ENCODE measurements at regions not wholly inside any gene's neighbourhood (a gene's known extent, or its start where the extent isn't known, plus 50 kb on each side); places are given as distances from the start of the nearest gene placed in this dataset.

- TF ChIP-seq, protein P1, sequence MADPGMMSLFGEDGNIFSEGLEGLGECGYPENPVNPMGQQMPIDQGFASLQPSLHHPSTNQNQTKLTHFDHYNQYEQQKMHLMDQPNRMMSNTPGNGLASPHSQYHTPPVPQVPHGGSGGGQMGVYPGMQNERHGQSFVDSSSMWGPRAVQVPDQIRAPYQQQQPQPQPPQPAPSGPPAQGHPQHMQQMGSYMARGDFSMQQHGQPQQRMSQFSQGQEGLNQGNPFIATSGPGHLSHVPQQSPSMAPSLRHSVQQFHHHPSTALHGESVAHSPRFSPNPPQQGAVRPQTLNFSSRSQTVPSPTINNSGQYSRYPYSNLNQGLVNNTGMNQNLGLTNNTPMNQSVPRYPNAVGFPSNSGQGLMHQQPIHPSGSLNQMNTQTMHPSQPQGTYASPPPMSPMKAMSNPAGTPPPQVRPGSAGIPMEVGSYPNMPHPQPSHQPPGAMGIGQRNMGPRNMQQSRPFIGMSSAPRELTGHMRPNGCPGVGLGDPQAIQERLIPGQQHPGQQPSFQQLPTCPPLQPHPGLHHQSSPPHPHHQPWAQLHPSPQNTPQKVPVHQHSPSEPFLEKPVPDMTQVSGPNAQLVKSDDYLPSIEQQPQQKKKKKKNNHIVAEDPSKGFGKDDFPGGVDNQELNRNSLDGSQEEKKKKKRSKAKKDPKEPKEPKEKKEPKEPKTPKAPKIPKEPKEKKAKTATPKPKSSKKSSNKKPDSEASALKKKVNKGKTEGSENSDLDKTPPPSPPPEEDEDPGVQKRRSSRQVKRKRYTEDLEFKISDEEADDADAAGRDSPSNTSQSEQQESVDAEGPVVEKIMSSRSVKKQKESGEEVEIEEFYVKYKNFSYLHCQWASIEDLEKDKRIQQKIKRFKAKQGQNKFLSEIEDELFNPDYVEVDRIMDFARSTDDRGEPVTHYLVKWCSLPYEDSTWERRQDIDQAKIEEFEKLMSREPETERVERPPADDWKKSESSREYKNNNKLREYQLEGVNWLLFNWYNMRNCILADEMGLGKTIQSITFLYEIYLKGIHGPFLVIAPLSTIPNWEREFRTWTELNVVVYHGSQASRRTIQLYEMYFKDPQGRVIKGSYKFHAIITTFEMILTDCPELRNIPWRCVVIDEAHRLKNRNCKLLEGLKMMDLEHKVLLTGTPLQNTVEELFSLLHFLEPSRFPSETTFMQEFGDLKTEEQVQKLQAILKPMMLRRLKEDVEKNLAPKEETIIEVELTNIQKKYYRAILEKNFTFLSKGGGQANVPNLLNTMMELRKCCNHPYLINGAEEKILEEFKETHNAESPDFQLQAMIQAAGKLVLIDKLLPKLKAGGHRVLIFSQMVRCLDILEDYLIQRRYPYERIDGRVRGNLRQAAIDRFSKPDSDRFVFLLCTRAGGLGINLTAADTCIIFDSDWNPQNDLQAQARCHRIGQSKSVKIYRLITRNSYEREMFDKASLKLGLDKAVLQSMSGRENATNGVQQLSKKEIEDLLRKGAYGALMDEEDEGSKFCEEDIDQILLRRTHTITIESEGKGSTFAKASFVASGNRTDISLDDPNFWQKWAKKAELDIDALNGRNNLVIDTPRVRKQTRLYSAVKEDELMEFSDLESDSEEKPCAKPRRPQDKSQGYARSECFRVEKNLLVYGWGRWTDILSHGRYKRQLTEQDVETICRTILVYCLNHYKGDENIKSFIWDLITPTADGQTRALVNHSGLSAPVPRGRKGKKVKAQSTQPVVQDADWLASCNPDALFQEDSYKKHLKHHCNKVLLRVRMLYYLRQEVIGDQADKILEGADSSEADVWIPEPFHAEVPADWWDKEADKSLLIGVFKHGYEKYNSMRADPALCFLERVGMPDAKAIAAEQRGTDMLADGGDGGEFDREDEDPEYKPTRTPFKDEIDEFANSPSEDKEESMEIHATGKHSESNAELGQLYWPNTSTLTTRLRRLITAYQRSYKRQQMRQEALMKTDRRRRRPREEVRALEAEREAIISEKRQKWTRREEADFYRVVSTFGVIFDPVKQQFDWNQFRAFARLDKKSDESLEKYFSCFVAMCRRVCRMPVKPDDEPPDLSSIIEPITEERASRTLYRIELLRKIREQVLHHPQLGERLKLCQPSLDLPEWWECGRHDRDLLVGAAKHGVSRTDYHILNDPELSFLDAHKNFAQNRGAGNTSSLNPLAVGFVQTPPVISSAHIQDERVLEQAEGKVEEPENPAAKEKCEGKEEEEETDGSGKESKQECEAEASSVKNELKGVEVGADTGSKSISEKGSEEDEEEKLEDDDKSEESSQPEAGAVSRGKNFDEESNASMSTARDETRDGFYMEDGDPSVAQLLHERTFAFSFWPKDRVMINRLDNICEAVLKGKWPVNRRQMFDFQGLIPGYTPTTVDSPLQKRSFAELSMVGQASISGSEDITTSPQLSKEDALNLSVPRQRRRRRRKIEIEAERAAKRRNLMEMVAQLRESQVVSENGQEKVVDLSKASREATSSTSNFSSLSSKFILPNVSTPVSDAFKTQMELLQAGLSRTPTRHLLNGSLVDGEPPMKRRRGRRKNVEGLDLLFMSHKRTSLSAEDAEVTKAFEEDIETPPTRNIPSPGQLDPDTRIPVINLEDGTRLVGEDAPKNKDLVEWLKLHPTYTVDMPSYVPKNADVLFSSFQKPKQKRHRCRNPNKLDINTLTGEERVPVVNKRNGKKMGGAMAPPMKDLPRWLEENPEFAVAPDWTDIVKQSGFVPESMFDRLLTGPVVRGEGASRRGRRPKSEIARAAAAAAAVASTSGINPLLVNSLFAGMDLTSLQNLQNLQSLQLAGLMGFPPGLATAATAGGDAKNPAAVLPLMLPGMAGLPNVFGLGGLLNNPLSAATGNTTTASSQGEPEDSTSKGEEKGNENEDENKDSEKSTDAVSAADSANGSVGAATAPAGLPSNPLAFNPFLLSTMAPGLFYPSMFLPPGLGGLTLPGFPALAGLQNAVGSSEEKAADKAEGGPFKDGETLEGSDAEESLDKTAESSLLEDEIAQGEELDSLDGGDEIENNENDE (IDR thresholded peaks at IDR 0.05; ENCODE audit: insufficient replicate concordance, low read length): no peak
- TF ChIP-seq SP2 (IDR thresholded peaks at IDR 0.05; ENCODE audit: low read length): no peak
- no peak for TF ChIP-seq CHD2 (IDR thresholded peaks at IDR 0.05; ENCODE audit: low read length)
- no peak for TF ChIP-seq SIX5 (IDR thresholded peaks at IDR 0.05; ENCODE audit: low read depth, low read length)
Observed at GRCh38 chr9:88934876-88935535, 56.3 kb upstream of the S1PR3 start (continued).

Measured in H1 (cell line).